ENCODE measurements at regions not wholly inside any gene's neighbourhood (a gene's known extent, or its start where the extent isn't known, plus 50 kb on each side); places are given as distances from the start of the nearest gene placed in this dataset.

- TF ChIP-seq EZH2phosphoT487 (IDR thresholded peaks at IDR 0.05; ENCODE audit: low read depth), result no peak
- no peak for TF ChIP-seq CTCF (IDR thresholded peaks at IDR 0.05; ENCODE audit: low read depth, low read length)
Observed at GRCh38 chr4:147313108-147313507, 167.8 kb upstream of the EDNRA start.
